HG03039 (cell line): ENCODE measurements at regions not wholly inside any gene's neighbourhood (a gene's known extent, or its start where the extent isn't known, plus 50 kb on each side); places are given as distances from the start of the nearest gene placed in this dataset.
"Not testable (repeated sequence)": the region's sequence is repeated elsewhere in the genome, so short reads cannot be mapped to it uniquely, and the experiment has no call there.

Source experiments
- ATAC-seq: cut with Tn5 transposase; IDR thresholded peaks from one replicate; pipeline ENCODE4 v1.9.1; 2021; ENCODE audit warnings: mild to moderate bottlenecking, moderate library complexity; ENCODE audit not compliant: unreplicated experiment

DNA sequence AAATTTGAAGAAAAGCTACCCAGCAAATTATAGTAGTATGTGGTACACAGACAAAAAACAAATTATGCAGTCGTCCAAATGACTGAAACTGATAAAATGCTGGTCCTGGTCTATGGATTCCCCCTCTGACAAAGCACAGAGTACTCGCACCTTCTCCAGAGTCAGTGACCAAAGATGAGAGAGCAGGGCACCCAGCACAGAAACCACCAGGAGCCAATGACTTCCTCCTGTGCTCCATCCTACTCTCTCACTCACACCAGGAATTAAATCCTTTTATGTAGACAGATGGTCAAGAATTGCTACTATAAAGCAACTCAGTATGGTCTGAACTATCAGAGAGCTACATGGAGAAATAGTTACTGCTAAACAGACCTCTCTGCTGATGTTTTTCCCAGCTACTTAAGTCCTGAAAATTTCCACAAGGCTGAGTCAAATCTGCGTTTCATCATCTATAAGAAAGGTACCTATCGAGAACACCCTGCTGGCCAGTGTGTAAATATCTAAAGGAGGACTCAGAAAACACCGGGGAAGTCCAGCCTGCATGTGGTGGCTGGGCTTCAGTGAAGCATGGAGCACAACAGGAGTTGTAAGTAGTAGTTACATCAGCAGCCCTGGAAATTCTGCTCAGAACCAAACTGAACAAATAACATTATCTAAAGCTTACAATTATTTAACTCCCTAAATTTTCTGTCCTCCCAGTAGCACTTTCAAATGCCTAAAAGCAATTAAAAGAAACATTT lies 84.5 kb upstream of the FBXO28 start:
- peak; percentile 93 for ATAC-seq

GRCh38 chr1:224028802-224029201 lies 85.1 kb upstream of the FBXO28 start:
- ATAC-seq: not testable (repeated sequence)

DNA sequence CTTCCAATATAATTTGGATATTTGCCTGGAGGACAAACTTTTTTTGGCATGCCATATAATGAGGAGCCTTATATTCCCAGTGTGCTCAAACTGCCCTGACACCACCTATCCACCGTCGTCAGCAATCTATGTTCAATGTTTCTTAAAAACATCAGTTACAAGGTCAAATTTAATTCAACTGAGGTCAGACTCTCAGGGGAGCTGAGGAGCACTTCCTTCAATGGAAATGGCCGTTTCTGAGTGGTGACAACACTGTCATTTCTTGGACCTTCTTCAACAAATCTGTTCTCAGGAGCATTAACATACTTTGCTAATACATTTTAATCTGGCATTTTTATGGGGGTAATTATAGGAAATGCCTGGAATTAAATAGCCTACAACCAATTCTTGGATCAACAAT lies 90.8 kb upstream of the FBXO28 start:
- ATAC-seq: not testable (repeated sequence)

GRCh38 chr1:224022249-224022970 lies 91.5 kb upstream of the FBXO28 start:
- not testable (repeated sequence) for ATAC-seq

DNA sequence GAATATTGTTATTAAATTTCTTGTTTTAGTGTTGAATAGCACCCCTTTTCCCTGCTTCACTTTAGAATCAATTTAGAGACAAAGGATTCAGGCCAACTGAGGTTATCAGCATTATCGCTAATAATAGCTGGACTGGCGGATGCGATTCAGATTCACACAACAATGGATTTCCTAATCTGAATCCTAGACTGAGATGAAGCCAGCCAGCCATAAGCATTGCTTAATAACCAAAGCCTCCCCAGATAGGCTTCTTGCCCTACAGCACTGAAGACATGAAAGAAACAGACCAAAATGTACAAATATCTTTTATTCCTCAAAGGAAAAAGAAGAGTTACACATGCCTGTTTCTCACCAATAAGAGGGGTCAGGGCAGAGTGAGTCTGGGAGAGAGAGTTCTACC lies 94.0 kb upstream of the FBXO28 start:
- ATAC-seq: not testable (repeated sequence)

DNA sequence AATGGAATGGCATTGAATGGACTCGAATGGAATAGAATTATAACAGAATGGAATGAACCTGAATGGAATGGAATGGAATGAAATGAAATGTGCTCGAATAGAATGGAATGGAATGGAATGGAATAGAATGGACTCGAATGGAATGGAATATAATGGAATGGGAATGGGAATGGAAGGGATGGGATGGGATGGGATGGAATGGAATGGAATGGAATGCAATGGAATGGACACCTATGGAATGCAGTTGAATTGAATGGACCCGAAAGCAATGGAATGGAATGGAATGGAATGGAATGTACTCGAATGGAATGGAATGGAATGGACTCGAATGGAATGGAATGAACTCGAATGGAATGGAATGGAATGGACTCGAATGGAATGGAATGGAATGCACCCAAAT lies 98.1 kb upstream of the FBXO28 start:
- not testable (repeated sequence) for ATAC-seq

DNA sequence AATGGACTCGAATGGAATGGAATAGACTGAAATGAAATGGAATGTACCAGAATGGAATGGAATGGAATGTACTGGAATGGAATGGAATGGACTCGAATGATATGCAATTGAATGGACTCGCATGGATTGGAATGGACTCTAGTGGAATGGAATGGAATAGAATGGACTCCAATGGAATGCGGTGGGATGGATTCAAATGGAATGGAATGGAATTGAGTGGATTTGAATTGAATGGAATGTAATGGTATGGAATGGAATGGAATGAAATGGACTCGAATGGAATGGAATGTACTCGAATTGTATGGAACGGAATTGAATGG lies 99.6 kb upstream of the FBXO28 start:
- ATAC-seq: no peak

DNA sequence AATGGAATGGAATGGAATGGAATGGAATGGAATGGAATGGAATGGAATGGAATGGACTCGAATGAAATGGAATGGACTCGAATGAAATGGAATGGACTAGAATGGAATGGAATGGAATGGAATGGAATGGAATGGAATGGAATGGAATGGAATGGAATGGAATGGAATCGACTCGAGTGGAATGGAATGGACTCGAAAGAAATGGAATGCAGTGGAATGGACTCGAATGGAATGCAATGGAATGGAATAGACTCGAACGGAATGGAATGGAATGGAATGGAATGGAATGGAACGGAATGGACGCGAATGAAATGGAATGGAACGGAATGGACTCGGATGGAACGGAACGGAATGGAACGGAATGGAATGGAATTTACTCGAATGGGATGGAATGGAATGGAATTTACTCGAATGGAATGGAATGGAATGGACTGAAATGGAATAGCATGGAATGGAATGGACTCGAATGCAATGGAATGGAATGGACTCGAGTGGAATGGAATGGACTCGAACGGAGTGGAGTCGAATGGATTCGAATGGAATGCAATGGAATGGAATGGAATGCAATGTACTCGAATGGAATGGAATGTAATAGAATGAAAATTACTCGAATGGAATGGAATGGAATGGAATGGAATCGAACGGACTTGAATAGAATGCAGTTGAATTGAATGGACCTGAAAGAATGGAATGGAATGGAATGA lies 100.1 kb upstream of the FBXO28 start:
- not testable (repeated sequence) for ATAC-seq

DNA sequence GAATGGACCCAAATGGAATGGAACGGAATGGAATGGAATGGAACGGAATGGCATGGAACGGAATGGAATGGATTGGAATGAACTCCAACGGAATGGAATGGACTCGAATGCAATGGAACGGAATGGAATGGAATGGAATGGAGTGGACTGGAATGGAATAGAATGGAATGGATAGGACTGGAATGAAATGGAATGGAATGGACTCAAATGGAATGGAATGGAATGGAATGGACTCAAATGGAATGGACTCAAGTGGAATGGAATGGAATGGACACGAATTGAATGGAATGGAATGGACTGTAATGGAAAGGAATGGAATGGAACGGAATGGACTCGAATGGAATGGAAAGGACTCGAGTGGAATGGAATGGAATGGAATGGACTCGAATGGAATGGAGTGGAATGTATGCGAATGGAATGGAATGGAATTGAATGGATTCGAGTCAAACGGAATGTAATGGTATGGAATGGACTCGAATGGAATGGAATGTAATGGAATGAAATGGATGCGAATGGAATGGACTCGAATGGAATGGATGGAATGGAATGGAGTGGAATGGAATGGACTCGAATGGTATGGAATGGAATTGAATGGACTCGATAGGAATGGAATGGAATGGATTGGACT lies 101.0 kb upstream of the FBXO28 start:
- ATAC-seq: not testable (repeated sequence)

- not testable (repeated sequence) for ATAC-seq
Observed at GRCh38 chr1:224012162-224012561, 101.7 kb upstream of the FBXO28 start.

- not testable (repeated sequence) for ATAC-seq
Observed at GRCh38 chr1:224011751-224012150, 102.2 kb upstream of the FBXO28 start.

DNA sequence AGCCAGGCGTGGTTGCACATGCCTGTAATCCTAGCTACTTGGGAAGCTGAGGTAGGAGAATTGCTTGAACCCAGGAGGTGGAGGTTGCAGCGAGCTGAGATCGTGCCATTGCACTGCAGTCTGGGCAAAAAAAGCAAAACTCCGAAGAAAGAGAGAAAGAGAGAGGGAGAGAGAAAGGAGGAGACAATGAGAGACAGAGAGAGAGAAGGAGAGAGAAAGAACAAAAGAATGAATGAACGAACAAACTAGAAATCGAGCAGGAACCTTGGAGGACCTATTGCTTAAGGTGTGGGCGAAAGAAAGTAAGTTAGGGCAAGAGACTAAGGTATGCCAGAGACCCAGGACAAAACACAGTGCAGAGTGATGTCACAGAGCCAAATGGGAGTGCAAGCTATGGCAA lies 102.8 kb upstream of the FBXO28 start:
- ATAC-seq: not testable (repeated sequence)

DNA sequence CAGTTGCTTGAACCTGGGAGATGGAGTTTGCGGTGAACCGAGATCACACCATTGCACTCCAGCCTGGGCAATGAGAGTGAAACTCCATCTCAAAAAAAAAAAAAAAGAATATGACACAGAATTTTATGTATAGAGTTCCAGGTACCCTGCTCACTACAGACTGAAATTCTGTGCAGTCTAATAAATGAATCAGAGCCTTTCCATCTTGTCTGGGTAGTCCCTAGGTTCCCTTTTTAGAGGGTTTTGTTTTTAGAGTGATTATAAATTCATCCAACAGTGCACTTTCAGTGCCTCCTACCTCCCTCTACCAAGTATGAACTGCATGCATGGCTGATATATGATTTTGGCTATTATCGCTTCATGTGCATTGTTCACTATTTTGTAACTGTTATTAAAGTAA lies 107.9 kb upstream of the FBXO28 start:
- not testable (repeated sequence) for ATAC-seq

- not testable (repeated sequence) for ATAC-seq
Observed at GRCh38 chr1:224004552-224005315, 109.2 kb upstream of the FBXO28 start.

GRCh38 chr1:224003896-224004295 lies 110.0 kb upstream of the FBXO28 start:
- ATAC-seq: not testable (repeated sequence)

GRCh38 chr1:224001757-224002156 lies 112.2 kb upstream of the FBXO28 start:
- not testable (repeated sequence) for ATAC-seq

GRCh38 chr1:223999761-224000160 lies 114.2 kb upstream of the FBXO28 start:
- ATAC-seq: not testable (repeated sequence)

DNA sequence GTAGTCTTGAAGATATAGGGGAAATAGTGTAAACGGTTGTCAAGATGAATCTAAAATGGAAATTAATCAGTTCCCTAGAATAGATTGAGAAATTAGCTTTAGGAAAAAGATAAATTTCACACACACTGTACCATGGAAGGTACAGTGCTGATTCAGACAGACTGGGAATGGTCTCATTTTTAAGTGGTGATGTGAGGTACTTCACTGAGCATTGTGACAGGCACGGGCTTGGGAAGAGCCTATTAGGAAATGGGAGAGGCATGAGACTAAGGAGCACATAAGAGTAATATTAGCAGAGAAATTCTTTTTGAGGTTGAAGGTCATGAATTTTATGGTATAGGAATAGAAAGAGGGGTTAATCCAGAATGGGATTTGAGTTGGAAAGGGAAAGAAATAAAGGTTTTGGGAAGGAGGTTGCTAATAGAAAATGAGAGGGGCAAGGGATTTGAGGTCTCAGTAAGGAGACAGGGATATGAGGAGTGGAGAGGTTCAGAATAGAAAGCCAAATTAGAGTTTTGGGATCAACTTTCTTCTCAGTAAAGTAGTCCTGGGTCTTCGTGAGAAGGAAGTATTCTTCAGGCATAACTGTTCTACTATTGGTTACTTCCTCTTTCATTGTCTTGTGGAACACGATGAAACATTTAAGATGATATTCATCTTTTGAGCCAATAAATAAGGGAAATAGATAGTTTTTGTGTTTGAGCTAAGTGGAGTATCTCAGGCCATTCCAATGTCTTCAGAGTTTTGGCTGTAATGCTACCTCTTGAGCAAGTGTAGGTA lies 115.0 kb upstream of the FBXO28 start:
- not testable (repeated sequence) for ATAC-seq

DNA sequence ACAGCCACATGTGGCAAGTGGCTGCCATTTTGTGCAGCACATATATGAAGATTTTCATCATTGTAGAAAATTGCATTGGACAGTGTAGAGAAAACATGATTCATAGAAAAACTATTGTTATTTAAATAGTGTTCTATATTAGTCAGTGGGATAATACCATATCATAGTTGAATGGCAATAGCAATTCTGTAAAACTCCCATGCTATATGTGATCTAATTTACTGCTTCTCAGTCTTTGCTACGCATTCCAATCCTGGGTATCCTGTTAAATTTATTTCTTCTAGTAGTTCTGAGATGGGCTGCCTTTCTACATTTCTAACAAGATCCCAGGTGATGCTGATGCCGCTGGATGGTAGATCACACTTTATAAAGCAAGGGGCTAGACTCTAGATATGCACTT lies 117.5 kb upstream of the FBXO28 start:
- not testable (repeated sequence) for ATAC-seq
